IMR-90 (cell line): ENCODE measurements at regions not wholly inside any gene's neighbourhood (a gene's known extent, or its start where the extent isn't known, plus 50 kb on each side); places are given as distances from the start of the nearest gene placed in this dataset.

Experiments used
- ATAC-seq: fragments of 200-7000 bp; cut with Tn5 transposase; 2 replicates; pipeline ENCODE4 v1.9.1; 2020; ENCODE audit warnings: low read depth, mild to moderate bottlenecking, moderate library complexity
- BruUV-seq: library from RNA; stranded (reverse); fragments of 400-500 nt; replicated peaks from 2 replicates; lab custom pipeline; 2021; lab: Mats Ljungman, UMichigan
- CTCF ChIA-PET: fragments of 300-600 bp; formaldehyde crosslinking; extraction: SDS; loops from one replicate; lab custom pipeline; 2021; ENCODE audit warnings: antibody characterized with exemption; lab: Yijun Ruan, JAX
- POLR2A ChIA-PET: fragments of 300-600 bp; sonication (Branson Sonifier 250); formaldehyde crosslinking; loops from one replicate; lab custom pipeline; 2022; ENCODE audit warnings: antibody characterized with exemption; ENCODE audit not compliant: unreplicated experiment; lab: Charles Lee
- DNase-seq: peaks from one replicate; pipeline ENCODE4 v3.0.0; 2013
- H2AFZ ChIP-seq: replicated peaks from 2 replicates; pipeline ENCODE3; 2013; ENCODE audit warnings: low read length, mild to moderate bottlenecking; ENCODE audit not compliant: poor library complexity
- H2AK5ac ChIP-seq: 2 replicates; pipeline ENCODE4 v1.6.1; 2013; ENCODE audit warnings: low read depth, low read length, inconsistent platforms
- H2AK9ac ChIP-seq: replicated peaks from 2 replicates; pipeline ENCODE3; 2013; ENCODE audit warnings: mild to moderate bottlenecking, low read depth, low read length, moderate library complexity; ENCODE audit not compliant: poor library complexity
- H2BK120ac ChIP-seq: 2 replicates; pipeline ENCODE4 v1.6.1; 2013; ENCODE audit warnings: low read depth, low read length, inconsistent platforms
- H2BK15ac ChIP-seq: 3 replicates; pipeline ENCODE4 v1.6.1; 2013; ENCODE audit warnings: low read depth, low read length, inconsistent platforms
- H2BK20ac ChIP-seq: 2 replicates; pipeline ENCODE4 v1.6.1; 2013; ENCODE audit warnings: low read depth, mild to moderate bottlenecking, inconsistent platforms, low read length, moderate library complexity
- H2BK5ac ChIP-seq: 2 replicates; pipeline ENCODE4 v1.6.1; 2013; ENCODE audit warnings: mild to moderate bottlenecking, low read depth, low read length, inconsistent platforms; ENCODE audit not compliant: poor library complexity, severe bottlenecking
- H3K14ac ChIP-seq: replicated peaks from 2 replicates; pipeline ENCODE4 v1.6.1; 2013; ENCODE audit warnings: low read depth, low read length, inconsistent platforms
- H3K18ac ChIP-seq: 2 replicates; pipeline ENCODE4 v1.6.1; 2013; ENCODE audit warnings: low read depth, low read length, control low read depth
- H3K23ac ChIP-seq: 2 replicates; pipeline ENCODE4 v1.6.1; 2013; ENCODE audit warnings: low read depth, low read length, inconsistent platforms
- H3K27ac ChIP-seq: 2 replicates; pipeline ENCODE4 v1.5.1; 2013; ENCODE audit warnings: mild to moderate bottlenecking, control low read depth, low read length; ENCODE audit not compliant: insufficient read depth
- H3K27me3 ChIP-seq: 2 replicates; pipeline ENCODE4 v1.6.1; 2013; ENCODE audit warnings: low read length; ENCODE audit not compliant: control insufficient read depth, insufficient read depth
- H3K36me3 ChIP-seq: 2 replicates; pipeline ENCODE4 v1.6.1; 2013; ENCODE audit warnings: low read length, mixed read lengths; ENCODE audit not compliant: control insufficient read depth, insufficient read depth
- H3K4ac ChIP-seq: 2 replicates; pipeline ENCODE4 v1.6.1; 2013; ENCODE audit warnings: low read depth, low read length, inconsistent platforms
- H3K4me1 ChIP-seq: 2 replicates; pipeline ENCODE4 v1.6.1; 2013; ENCODE audit warnings: low read length, mixed read lengths; ENCODE audit not compliant: control insufficient read depth, insufficient read depth
- H3K4me2 ChIP-seq: 2 replicates; pipeline ENCODE4 v1.6.1; 2013; ENCODE audit warnings: low read depth, mild to moderate bottlenecking, control low read depth, low read length, moderate library complexity
- H3K4me3 ChIP-seq: 2 replicates; pipeline ENCODE4 v1.5.1; 2013; ENCODE audit warnings: low read depth, mild to moderate bottlenecking, control low read depth, low read length, moderate library complexity; ENCODE audit not compliant: insufficient read depth
- H3K56ac ChIP-seq: 2 replicates; pipeline ENCODE4 v1.6.1; 2013; ENCODE audit warnings: low read length, inconsistent platforms; ENCODE audit not compliant: insufficient read depth; ENCODE audit errors: extremely low read depth
- H3K79me1 ChIP-seq, 2 experiments: 2 replicates each; pipeline ENCODE4 v1.6.1; 2013; ENCODE audit warnings: low read length in 2 of 2, inconsistent platforms in 1 of 2, low read depth in 1 of 2
- H3K9ac ChIP-seq: 2 replicates; pipeline ENCODE4 v1.6.1; 2013; ENCODE audit warnings: low read depth, low read length, control low read depth
- H3K9me1 ChIP-seq: 2 replicates; pipeline ENCODE4 v1.6.1; 2013; ENCODE audit warnings: low read length, inconsistent platforms; ENCODE audit not compliant: insufficient read depth
- H3K9me3 ChIP-seq: 2 replicates; pipeline ENCODE4 v1.6.1; 2013; ENCODE audit warnings: low read length; ENCODE audit not compliant: control insufficient read depth, insufficient read depth
- H4K20me1 ChIP-seq: 2 replicates; pipeline ENCODE4 v1.6.1; 2013; ENCODE audit warnings: low read length, inconsistent platforms; ENCODE audit not compliant: insufficient read depth
- H4K5ac ChIP-seq: 2 replicates; pipeline ENCODE4 v1.6.1; 2013; ENCODE audit warnings: mild to moderate bottlenecking, low read depth, low read length, control low read depth
- H4K8ac ChIP-seq, 2 experiments: 2 replicates each; pipeline ENCODE4 v1.6.1; 2013; ENCODE audit warnings: low read depth in 2 of 2, low read length in 2 of 2, control low read depth in 1 of 2, inconsistent platforms in 1 of 2
- H4K91ac ChIP-seq: 2 replicates; pipeline ENCODE4 v1.6.1; 2013; ENCODE audit warnings: low read depth, low read length, inconsistent platforms; ENCODE audit not compliant: insufficient read depth
- BHLHE40 ChIP-seq: fragments of 150-350 bp; IDR thresholded peaks from 2 replicates; pipeline ENCODE4 v1.6.1; 2016; ENCODE audit warnings: mild to moderate bottlenecking, low read depth, low read length
- MAFK ChIP-seq: IDR thresholded peaks from 2 replicates; pipeline ENCODE4 v1.6.1; 2012; ENCODE audit warnings: low read depth, low read length, improper control_type of control experiment
- WGBS, 2 experiments: methylation state at CpG; one replicate each; pipeline versions ENCODE4 v1.1.5 to v1.1.7; 2013; ENCODE audit warnings: missing lambda C conversion rate in 2 of 2; ENCODE audit not compliant: insufficient read length in 1 of 2; ENCODE audit errors: extremely low coverage in 2 of 2; 5-methylcytosine and 5-hydroxymethylcytosine counted together
- dilution Hi-C: fragments of 300-500 bp; cut with HindIII; formaldehyde crosslinking; loops from one replicate; pipeline ENCODE4 v1.14.3; 2018; ENCODE audit warnings: low sequenced_read_pairs; ENCODE audit not compliant: unreplicated experiment
- in situ Hi-C: fragments of 300-500 bp; cut with MboI; formaldehyde crosslinking; loops from 3 replicates; pipeline ENCODE4 v1.14.3; 2019; ENCODE audit warnings: low sequenced_read_pairs, inconsistent platforms, mixed read lengths
- intact Hi-C: fragments of 100-400 bp; cut with micrococcal nuclease; formaldehyde crosslinking; loops from 2 replicates; pipeline ENCODE4 v1.10.0; 2022

DNA sequence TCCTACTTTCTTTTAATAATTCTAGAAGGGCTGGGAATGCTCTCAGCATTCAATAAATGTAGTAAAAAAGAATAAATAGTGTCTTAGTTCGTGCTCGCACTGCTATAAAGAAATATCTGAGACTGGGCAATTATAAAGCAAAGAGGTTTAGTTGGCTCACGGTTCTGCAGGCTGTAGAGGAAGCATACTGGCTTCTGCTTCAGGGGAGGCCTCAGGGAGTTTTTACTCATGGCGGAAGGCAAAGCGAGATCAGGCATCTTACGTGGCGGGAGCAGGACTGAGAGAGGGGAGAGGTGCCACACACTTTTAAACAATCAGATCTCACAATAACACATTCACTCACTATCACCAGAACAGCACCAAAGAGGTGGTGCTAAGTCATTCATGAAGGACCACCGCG is 103.0 kb upstream of the UBE2E2 start:
- no peak for TF ChIP-seq MAFK
- TF ChIP-seq BHLHE40: no peak
- DNase-seq (no peak), ATAC-seq (no peak)
- Histone ChIP-seq H2BK15ac (no peak overlapping the region), H3K79me1 (no peaks in the 10 kb centered on the region), H4K20me1 (no peaks in the 10 kb centered on the region), H3K9me1 (no peaks in the 10 kb centered on the region), H4K8ac (no peak overlapping the region), H3K4me2 (no peak overlapping the region), H2BK5ac (no peak overlapping the region), H3K9me3 (no peaks in the 10 kb centered on the region), H3K9ac (no peak overlapping the region), H3K4ac (no peak overlapping the region), H4K91ac (no peak overlapping the region), H3K18ac (no peak overlapping the region), H3K4me1 (no peaks in the 10 kb centered on the region), H3K27me3 (no peaks in the 10 kb centered on the region; the same call in 1 of the 2 replicates), H3K27ac (no peak overlapping the region), H3K14ac (no peak overlapping the region), H2BK120ac (no peak overlapping the region), H3K56ac (no peak overlapping the region), H2BK20ac (no peak overlapping the region), H2AK5ac (no peak overlapping the region), H2AFZ (no peak overlapping the region), H2AK9ac (no peak overlapping the region), H3K36me3 (no peaks in the 10 kb centered on the region), H4K5ac (no peak overlapping the region), H3K4me3 (no peak overlapping the region), H3K23ac (no peak overlapping the region)
- BruUV-seq: no TSS peak
- intact Hi-C loops (no loop called here), in situ Hi-C loops (no loop called here), dilution Hi-C loops (no loop called here)
- ChIA-PET POLR2A (no interaction called here), CTCF (no interaction called here)
- no CpG with 5 or more reads among the region's 9 CpGs for WGBS, 2 experiments
